Astrocyte (in vitro differentiated cells and primary cell): ENCODE measurements at regions not wholly inside any gene's neighbourhood (a gene's known extent, or its start where the extent isn't known, plus 50 kb on each side); places are given as distances from the start of the nearest gene placed in this dataset.

Experiments
- EZH2 ChIP-seq: IDR thresholded peaks from 2 replicates; pipeline ENCODE4 v1.6.1; 2012; ENCODE audit warnings: mild to moderate bottlenecking, low read length, inconsistent platforms; ENCODE audit not compliant: insufficient read depth
- TF ChIP-seq, protein P1 (sequence below): IDR thresholded peaks from 2 replicates; pipeline ENCODE4 v1.5.1; 2011; ENCODE audit warnings: low read depth, mild to moderate bottlenecking, inconsistent platforms, low read length, moderate library complexity; ENCODE audit not compliant: insufficient read depth

DNA sequence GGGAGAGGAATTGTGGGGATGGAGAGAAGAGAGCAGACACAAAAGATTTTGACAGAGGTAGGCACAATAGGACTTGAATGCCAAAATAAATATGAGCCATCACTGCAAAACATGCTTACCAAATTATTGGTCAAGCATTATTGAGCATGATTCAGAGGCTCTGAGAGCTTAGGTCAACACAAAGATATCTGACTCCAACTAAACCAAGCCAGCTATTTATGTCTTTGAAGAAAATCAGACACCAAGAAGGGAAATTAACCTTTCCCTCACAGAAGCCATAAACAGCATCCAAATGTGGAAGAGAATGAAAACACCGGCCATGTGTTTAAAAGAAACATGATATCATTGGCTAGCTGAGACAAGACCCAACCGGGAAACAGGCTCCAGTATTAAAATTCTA is 323.2 kb downstream of the RAB28 start:
- TF ChIP-seq, protein P1, sequence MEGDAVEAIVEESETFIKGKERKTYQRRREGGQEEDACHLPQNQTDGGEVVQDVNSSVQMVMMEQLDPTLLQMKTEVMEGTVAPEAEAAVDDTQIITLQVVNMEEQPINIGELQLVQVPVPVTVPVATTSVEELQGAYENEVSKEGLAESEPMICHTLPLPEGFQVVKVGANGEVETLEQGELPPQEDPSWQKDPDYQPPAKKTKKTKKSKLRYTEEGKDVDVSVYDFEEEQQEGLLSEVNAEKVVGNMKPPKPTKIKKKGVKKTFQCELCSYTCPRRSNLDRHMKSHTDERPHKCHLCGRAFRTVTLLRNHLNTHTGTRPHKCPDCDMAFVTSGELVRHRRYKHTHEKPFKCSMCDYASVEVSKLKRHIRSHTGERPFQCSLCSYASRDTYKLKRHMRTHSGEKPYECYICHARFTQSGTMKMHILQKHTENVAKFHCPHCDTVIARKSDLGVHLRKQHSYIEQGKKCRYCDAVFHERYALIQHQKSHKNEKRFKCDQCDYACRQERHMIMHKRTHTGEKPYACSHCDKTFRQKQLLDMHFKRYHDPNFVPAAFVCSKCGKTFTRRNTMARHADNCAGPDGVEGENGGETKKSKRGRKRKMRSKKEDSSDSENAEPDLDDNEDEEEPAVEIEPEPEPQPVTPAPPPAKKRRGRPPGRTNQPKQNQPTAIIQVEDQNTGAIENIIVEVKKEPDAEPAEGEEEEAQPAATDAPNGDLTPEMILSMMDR: no peak
- no peak for TF ChIP-seq EZH2
